ENCODE measurements at regions not wholly inside any gene's neighbourhood (a gene's known extent, or its start where the extent isn't known, plus 50 kb on each side); places are given as distances from the start of the nearest gene placed in this dataset.
"Not testable (repeated sequence)": the region's sequence is repeated elsewhere in the genome, so short reads cannot be mapped to it uniquely, and the experiment has no call there.

DNA sequence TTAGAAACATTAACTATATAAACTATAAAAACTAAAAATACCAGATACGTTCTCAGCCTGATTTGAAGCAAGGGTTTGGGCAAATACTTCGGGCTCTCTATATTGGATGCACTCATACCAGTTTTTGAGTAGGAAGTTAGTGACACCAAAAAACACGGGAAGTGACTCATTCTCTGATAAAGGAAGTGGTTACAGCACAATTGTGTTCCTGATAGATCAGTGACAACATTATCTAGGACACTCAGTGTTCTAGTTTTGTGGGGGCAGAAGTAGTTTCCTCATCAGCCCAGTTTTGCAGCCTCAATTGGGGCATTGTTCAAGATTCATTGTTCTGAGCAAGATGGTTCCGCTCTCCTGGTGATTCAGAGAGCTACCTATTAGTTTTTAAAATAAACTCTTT is 469.6 kb upstream of the DPPA4 start:
- peak; percentile 47 to 85 (median 78) for DNase-seq

DNA sequence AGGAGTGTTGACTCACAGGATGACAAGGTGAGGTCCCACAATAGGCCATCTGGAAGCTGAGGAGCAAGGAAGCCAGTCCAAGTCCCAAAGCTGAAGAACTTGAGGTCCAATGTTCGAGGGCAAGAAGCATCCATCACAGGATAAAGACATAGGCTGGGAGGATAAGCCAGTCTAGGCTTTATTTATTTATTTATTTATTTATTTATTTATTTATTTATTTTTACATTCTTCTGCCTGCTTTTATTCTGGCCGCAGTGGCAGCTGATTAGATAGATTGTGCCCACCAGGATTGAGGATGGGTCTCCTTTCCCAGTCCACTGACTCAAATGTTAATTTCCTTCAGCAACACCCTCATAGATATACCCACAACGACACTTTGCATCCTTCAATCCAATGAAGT is 472.2 kb upstream of the DPPA4 start:
- peak in 1 of 3 donors; percentile 14 for DNase-seq

DNA sequence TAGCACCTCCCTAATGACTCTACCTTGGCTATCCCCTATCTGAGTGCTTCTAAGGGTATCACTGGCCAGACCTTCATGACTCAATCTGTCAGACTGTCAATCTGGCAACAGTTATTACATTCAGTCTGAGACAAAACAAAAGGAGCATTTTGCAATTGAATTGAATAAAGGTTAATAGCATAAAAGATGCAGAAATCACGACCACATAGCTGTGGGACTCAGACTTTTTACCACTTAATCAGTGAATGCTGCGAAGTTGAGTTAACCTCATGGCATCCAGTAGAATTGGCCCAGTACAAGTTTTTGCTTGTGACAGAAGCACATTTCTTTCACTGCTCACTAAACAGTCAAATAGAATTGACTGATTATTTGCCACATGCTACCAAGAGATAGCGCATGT is 480.7 kb upstream of the DPPA4 start:
- DNase-seq: no peak

DNA sequence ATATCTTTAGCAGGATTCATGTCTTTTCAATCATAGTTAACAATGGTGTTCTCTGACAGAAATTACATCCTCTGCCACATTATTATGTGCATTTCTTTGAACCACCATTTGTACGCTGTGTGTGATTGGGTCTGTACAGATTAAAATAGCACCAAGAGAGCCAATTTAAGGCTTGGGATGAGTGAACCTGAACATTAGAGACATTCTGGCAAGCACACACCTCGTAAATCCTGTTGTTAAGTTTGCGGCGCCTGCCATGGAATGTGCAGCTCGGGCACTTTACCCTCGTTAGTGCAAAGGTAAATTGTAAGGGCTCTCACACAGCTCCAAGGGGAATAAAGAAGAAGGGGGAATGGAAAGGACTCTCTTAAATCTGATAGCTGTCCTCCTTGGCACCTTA is 482.4 kb upstream of the DPPA4 start:
- peak in 1 of 3 donors; percentile 8 for DNase-seq

DNA sequence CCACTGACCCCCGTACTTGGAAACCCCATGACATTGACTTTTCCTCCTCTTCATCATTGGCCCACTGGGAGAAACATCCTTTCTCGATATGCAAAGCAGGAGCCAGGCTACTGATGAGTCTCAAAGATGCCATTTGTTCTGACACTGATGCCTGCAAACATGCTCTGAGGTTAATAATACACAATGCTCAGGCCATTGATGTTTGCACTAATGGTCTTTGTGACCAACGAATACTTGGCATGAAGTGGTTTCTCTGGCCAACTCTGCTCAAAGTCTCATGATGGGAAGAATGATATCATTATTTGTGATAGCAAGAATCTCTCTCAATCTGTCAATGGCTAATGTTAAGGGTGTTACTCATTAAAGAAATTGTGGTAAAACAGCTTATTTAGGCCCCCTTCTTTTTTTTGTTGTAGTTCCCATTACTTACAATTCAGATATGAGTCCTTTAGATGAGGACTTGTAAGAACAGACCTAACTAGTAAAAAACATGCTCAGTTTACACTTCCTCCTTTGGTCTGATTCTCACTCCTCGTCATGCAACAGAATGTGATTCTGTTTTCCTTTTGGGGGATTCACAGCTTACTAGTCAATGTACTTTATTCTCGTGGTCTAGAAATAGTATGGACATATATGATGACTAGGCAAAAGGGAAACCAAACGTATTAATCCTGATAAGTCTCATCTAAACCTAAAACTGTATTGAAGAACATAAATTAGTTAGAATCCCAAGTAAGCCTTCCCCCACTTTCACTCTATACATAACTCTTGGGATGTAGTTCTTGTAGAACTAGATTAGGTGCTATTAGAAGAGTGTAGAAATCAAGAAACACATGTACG is 488.8 kb upstream of the DPPA4 start:
- DNase-seq: no peak

DNA sequence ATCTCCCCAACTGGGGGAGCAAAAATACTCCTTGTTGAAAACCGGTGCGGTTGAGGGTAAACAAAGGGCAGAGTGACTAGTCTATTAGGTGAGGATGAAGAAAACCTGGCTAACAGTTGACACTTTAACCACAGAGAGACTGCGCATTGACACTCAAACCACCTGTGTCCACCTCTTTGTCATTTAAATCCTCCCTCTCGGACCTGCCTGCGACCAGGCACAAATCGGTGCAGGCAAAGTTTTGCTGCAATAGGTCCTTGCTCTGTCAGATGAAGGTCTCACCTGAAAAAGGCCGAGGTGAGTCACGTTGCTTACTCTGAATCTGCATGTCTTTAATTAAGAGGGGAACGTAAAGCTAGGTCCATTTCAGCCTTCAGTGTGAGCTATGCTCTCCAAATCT is 494.1 kb upstream of the DPPA4 start:
- DNase-seq: no peak

DNA sequence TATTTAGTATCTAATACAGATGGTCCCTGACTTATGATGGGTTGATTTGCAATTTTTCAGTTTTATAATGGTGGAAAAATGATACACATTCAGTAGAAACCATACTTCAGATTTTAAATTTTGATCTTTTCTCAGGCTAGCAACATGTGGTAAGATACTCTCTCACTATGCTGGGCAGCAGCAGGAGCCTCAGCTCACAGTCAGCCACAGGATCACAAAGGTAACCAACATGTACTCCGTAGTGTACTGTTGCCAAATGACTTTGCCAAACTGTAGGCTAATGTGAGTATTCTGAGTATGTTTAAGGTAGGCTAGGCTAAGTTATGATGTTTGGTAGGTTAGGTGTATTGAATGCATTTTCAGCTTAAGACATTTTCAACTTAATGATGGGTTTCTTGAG is 498.6 kb upstream of the DPPA4 start:
- DNase-seq: no peak

DNA sequence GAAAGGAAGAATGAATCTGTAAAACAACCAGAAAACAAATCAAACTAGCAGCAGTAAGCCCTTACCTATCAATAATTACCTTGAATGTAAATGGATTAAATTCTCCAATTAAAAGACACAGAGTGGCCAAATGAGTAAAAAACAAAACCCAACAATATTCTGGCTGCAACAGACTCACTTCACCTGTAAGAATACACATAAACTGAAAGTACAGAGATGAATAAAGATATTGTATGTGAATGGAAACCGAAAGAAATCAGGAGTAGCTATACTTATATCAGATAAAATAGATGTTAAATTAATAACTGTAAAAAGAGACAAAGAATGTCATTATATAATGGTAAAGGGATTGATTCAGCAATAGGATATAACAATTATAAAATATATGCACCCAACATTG is 514.5 kb upstream of the DPPA4 start:
- no peak for DNase-seq

DNA sequence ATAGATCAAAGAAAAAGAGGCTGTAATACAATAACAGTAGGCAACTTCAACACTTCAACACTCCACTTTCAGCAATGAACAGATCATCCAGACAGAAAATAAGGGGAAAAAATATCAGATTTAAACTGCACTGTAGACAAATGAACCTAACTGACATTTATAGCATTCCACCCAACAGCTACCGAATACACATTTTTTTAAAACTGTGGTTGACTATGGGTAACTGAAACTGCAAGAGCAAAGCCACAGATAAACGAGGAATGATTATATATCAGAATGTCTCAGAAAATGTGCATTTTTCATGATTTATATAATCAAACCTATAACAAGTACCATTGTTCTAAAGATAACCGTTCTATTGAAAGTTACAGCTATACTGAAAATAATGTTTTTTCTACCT is 514.9 kb upstream of the DPPA4 start:
- DNase-seq: no peak

DNA sequence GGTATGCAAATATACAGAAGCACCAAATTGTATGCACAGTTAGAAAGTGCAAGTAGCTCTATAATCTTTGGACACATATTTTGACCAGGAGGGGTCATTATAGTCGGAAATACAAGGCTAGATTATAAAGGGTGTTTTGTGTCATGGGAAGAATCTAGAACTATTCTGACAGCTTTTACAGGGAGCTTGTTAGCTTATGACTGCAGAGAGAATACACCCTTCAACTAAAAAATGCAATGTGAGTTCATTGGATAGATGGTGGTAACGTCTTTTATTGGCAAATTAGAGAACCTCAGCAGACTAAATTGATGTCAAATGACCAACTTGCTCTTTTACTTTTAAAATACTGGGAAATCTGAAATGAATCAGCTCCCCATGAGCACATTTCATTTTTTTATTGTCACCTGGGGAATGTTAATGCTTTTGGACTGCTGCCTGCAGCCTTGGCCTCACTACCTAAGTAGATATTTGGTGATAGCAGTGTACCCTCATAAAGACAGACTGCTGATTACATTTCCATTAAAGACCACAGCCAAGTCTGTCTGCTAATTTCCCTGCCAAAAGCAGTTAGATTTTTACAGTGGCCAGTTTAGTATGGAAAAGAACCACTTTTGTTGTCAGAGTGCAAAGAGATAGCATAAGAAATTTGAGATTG is 515.9 kb upstream of the DPPA4 start:
- DNase-seq: no peak

DNA sequence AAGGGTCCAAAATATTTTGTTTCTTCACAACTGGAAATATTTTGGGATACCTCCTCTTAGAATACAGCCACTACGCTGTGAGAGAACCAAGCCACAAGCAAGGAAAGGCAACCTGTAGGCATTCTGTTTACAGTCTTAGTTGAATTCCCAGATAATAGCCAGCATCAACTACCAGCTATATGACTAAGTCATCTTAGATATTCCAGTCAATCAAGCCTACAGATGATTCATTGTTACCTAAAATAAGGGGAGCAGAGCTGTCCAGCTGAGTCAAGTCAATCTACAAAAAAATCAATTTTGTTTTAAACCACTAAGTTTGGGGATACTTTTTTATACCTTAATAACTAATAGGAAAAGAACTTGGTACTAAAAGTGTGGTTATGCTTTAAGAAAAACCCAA is 526.4 kb upstream of the DPPA4 start:
- DNase-seq: no peak

DNA sequence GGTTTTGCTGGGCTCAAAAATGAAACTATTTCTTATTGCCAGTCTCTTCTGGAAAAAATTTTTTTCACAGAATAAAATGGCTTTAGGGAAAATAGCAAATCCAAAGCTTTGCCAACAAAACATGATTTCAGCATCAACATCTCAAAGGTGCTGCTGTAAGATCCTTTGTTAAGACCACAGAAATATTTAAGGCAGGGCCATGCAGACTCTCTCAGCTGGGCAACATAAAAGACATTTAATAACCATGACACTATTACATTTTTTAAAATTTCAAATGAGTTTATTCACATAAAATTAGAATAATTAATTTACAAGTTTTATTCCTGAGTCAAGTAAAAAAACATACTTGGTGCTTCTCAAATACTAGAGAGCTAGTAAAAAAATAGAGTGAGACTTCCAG is 527.1 kb upstream of the DPPA4 start:
- DNase-seq: no peak

DNA sequence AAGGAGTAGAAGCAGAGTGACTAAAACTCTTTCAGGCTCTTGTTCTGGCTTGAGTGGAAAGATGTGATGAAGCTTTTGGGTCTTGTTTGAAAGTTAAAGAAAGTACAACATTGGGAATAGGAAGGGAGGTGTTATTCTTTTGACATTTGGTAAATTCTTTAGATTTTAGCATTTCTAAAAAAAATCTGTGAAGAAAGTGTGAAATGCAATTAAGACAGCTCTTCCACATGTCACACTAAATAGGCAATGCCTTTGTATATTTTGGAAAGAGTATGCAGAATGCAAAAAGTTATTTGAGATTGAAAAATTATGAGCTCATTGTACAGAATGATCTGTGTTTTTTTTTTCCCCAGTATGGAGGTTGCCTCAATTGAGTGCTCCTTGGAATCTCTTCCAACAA is 532.2 kb upstream of the DPPA4 start:
- no peak for DNase-seq

DNA sequence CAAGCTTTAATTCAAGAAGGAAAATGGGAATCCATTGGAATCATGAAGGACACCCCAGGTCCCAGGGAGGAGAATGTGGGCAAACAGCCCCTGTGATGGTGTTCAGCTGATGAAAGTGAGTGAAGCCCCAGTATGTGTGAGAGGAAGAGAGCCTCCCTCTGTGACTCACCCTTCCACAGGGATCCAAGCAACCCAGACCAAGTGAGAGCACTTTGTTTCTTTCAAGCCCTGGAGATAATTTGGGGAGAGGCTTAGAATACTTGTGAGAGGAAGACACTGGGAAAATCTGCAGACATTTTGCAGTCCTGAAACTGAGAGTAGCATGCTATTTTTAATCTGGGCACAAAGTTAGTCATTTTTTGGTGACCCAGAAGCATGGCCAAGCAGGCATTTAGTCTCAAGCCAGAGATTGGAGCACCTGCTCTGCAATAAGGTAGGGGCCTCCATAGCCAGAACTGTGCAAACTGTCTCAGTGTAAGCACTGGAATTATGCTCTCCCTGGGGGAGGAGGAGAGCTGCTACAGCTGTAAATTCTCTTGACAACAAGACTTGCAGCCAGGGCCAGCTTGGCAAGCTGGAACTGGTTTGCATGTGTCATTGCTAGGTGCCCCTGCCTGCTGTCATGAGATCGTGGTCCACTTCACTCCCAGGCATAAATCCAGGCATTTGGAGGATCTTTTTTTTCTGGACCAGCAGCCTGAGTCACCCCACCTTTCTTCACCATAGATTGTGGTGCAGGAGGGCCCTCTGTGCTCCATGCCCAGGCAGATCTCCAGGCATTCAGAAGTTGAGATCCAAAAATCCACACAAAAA is 537.8 kb upstream of the DPPA4 start:
- no peak for DNase-seq

DNA sequence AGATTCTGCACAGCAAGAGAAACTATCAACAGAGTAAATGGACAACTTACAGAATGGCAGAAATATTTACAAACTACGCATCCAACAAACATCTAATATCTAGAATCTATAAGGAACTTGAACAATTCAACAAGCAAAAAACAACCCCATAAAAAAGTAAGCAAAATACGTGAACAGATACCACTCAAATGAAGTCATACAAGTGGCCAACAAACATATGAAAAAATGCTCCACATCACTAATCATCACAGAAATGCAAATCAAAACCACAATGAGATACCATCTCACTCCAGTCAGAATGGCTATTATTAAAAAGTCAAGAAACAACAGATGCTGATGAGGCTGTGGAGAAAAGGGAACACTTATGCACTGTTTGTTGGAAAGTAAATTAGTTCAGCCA is 540.3 kb upstream of the DPPA4 start:
- DNase-seq: not testable (repeated sequence)

DNA sequence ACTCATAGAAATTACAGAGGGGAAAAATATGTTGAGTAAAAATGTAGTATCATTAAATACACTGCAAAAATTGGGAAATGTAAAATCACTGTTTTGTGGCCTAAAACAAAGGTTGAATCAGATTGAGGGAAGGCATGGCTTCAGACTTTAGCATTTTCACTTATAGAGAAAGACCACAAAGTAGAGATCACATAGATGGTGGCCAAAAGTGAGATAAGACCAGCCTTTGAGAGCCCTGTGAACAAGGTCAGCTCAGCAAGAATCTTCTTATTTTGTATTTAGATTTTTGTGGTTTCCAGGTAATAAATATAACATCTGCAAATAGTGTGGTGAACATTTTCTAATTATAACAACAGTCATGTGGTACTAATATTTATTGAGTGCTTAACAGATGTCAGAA is 544.8 kb upstream of the DPPA4 start:
- no peak for DNase-seq

DNA sequence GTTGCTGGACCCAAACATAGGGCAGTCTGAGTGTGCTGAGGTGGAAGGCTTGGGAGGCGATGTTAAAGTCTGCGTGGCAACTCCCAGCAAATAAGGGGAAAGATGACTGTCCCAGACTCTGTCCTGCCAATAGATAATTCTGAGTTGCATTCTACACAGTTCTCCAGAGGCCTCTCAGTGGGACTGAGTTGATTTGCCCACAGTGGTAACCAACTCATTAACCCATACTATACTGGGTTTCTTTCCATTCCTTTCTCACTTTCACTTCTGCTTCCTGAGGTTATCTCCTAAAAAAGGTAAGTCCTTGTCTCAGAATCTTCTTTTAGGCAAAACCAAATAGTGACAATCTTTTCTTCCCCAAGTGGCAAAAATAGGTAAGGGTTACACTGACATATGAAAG is 549.9 kb upstream of the DPPA4 start:
- no peak for DNase-seq

DNA sequence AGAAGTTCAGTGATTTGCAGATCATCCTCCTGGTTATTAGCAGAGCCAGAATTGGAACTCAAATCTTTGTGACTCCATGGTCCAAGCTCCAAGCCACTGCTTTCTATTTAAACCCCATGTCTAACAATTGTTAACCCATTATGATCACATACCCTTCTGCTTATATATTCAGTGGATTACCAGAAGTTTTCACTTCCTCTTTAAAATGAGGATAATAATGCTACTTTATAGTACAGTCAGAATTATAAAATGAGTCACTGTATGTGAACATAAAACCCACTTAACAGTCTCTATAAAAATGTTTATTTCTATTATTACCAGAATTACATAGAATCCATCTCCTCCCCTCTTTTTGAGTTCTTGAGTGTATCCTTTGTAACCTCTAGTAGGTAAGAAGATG is 550.7 kb upstream of the DPPA4 start:
- no peak for DNase-seq

DNA sequence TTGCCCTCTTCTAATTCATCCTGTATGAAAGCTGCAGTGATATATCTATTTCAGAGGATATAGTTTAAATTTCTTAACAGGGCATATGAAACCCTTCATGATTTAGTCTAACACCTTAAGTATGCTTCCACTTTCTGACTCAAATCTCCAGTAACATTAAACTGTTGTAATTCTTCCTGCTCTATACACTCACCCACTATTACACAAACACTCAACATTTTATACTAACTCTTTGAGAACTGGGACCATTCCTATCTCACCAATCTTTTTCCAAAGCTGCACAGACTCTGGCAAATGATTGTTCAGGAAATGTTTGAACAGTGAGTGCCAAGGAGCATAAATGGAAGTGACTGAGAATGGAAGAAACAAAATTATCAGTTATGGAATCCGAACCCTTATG is 560.4 kb upstream of the DPPA4 start:
- DNase-seq: no peak

DNA sequence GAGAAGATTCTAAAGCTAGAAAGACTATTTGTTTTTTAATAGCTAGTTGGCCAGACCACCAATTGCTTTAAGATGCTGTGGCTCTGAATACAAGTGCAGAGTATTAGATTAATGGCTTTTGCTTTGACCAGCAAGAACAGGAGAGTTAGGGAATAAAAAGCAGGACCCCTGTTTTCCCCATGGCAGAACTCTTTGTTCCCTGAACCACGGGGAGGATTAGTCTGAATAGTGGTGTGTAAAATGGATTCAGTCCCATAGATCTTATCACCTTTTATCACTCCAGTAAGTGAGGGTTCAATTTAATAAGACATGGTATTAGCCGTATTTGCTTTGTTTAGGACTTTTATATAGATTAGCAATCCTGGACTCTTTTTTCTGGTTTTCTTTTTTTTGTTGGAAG is 562.6 kb upstream of the DPPA4 start:
- no peak for DNase-seq

DNA sequence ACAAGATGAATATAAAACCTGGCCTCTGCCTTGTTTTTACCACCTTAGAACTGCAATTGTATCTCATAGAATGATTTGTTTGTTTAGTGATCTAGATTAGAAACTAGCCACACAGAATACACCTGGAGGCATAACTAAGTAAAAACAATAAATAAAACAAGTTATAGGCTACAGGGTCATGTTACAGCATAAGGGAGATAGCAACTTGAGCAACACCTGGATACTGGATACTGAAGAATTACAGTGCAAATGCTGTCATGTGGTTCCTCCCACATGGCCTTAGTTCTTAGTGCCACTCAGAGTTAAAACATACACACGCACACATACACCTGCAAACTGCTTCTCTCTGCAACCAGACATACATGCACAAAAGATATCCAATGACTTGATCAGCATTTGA is 563.4 kb upstream of the DPPA4 start:
- no peak for DNase-seq

DNA sequence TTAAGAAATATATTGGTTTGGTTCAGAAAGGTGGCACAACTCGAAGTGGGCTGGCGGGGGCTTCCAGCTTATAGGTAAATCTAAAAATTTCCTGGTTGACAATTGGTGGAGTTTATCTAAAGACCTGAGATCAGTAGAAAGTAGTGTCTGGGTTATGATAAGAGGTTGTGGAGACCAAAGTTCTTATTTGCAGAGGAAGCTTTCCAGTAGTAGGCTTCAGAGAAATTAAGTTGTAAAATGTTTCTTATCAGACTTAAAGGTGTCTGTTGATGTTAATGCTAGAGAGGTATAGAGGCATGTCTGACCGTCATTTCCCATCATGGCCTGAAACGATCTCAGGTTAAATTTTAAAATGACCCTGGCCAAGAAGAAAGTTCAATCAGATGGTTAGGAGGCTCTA is 565.2 kb upstream of the DPPA4 start:
- DNase-seq: no peak

DNA sequence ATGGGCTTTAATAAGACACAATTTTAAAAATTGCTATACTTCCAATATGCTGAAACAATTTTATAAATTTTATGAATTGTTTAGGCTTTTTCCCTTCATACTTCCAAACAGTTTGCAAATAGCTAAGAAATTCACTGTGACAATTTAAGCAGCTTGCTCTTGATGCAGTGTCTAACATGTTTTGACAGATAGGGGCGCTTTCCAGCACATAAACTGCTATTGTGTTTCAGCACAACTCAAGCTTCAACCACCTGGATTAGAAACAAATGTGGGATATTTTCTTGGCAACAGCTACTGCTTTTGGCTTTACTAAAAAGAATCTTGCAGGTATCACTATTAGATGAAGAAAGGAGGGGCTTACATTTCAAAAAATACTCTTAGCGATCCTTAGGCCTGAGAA is 565.8 kb upstream of the DPPA4 start:
- DNase-seq: no peak

DNA sequence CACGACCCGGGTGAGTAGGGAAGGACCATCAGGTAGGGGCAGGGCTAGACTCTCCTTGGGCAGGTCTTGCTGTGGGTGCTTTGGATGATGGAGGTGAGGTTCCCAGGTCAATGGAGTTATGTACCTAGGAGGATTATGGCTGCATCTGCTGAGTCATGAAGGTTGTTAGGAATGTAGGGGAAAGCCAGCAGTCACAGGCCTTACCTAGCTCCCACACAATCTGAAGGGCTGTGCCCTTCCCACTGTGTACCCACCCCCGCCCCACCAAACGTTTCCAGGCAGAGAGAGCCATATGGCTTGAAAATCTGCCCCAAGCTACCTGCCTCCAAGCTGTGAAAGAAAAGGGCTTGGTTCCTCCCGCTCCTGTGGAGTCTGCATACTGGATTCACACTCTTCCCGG is 573.4 kb upstream of the DPPA4 start:
- no peak for DNase-seq

Measured in suppressor macrophage treated with lipopolysaccharide for 1 hour (primary cell).